WI38 (cell line): ENCODE measurements at regions not wholly inside any gene's neighbourhood (a gene's known extent, or its start where the extent isn't known, plus 50 kb on each side); places are given as distances from the start of the nearest gene placed in this dataset.

Experiments used
- H3K4me3 ChIP-seq: 2 replicates; pipeline ENCODE4 v1.5.1; 2011; ENCODE audit warnings: low read depth, mild to moderate bottlenecking, control low read depth, low read length
- CTCF ChIP-seq: IDR thresholded peaks from 2 replicates; pipeline ENCODE4 v1.5.1; 2012; ENCODE audit warnings: low read depth, mild to moderate bottlenecking, control low read depth, low read length

- no peak overlapping the region for H3K4me3 ChIP-seq
- TF ChIP-seq CTCF = no peak
These were observed 168.6 kb downstream of the POSTN start for GRCh38 chr13:37429976-37430375.

- H3K4me3 ChIP-seq = no peak overlapping the region
- no peak for TF ChIP-seq CTCF
These were observed 170.6 kb downstream of the POSTN start for GRCh38 chr13:37427843-37428494.

- no peak overlapping the region for H3K4me3 ChIP-seq
- no peak for TF ChIP-seq CTCF
These were observed 180.1 kb downstream of the POSTN start for GRCh38 chr13:37418490-37418889.

- TF ChIP-seq CTCF = no peak
- no peak overlapping the region for H3K4me3 ChIP-seq
These were observed 181.5 kb downstream of the POSTN start for GRCh38 chr13:37417060-37417441.

- TF ChIP-seq CTCF = no peak
- no peak overlapping the region for H3K4me3 ChIP-seq
These were observed 182.1 kb downstream of the POSTN start for GRCh38 chr13:37416291-37417059.

- TF ChIP-seq CTCF = no peak
- H3K4me3 ChIP-seq = no peak overlapping the region
These were observed 185.4 kb downstream of the POSTN start for GRCh38 chr13:37413161-37413560.

GRCh38 chr13:37412241-37412921, 186.2 kb downstream of the POSTN start:
- TF ChIP-seq CTCF = no peak
- no peak overlapping the region for H3K4me3 ChIP-seq
